Fibroblast of upper back skin (primary cell): ENCODE measurements at regions not wholly inside any gene's neighbourhood (a gene's known extent, or its start where the extent isn't known, plus 50 kb on each side); places are given as distances from the start of the nearest gene placed in this dataset.
A peak's percentile ranks its signal among the peaks of the same experiment; 100 is the strongest.

Source experiments
- DNase-seq: peaks from one replicate; pipeline ENCODE4 v3.0.0-alpha.2; 2013

GRCh38 chr17:81345228-81346089, 49.8 kb upstream of the BAHCC1 start:
- peak; percentile 84 for DNase-seq
